GM19023 (cell line): ENCODE measurements at regions not wholly inside any gene's neighbourhood (a gene's known extent, or its start where the extent isn't known, plus 50 kb on each side); places are given as distances from the start of the nearest gene placed in this dataset.
"Not testable (repeated sequence)": the region's sequence is repeated elsewhere in the genome, so short reads cannot be mapped to it uniquely, and the experiment has no call there.

Experiments
- ATAC-seq: cut with Tn5 transposase; IDR thresholded peaks from one replicate; pipeline ENCODE4 v1.9.1; 2021; ENCODE audit warnings: mild to moderate bottlenecking, moderate library complexity; ENCODE audit not compliant: unreplicated experiment

DNA sequence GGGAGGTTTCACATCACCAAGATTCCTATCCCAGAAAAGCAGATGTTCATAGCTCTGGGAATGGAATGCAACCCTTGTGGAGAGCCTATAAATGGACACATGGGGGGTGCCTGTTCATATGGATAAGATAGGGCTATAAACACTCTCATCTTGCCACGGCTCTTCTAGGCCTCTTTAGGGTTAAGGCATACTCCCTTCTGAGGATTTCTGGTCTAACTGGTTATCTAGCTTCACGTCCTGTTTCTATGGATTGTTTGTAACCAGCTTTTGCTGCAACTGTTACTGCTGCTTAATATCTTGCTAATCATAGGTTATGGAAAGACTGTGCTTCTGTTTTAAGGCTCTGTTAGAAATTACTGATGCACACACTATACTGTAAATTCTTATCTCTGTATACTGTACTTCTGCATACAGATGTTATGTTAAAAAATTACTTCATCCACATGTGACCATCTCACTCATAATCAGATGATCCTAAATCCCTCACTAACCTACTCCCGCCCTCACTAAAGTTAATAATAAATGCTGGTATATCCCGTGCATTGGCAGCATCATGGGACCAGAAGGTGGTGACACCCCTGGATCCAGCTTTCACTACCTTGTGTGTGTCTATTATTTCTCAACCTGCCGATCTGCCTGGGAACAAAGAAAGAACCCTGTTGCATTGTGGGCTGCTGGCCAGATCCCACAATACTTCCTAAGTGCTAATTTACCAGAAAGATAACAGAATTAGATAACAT is 68.7 kb downstream of the PRKAB2 start:
- ATAC-seq = not testable (repeated sequence)

DNA sequence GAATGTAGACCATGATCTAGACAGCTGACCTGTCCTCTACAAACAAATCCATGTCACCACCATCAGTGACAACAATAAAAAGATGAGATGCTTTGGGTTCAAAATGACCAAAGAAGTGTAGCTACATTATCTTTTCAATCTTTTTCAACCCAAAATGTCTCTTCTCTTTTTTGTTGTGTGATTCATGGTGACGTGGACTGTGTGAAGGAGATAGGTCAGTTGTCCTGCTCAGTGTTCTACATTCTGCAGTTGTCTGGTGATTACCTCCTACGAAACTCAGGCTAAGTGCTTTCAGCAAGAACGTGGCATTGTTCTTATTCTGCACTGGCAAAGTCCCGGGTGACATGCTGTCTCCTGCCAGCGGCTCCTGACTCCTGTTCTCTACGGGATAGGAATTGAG is 73.1 kb downstream of the PRKAB2 start:
- no peak for ATAC-seq

DNA sequence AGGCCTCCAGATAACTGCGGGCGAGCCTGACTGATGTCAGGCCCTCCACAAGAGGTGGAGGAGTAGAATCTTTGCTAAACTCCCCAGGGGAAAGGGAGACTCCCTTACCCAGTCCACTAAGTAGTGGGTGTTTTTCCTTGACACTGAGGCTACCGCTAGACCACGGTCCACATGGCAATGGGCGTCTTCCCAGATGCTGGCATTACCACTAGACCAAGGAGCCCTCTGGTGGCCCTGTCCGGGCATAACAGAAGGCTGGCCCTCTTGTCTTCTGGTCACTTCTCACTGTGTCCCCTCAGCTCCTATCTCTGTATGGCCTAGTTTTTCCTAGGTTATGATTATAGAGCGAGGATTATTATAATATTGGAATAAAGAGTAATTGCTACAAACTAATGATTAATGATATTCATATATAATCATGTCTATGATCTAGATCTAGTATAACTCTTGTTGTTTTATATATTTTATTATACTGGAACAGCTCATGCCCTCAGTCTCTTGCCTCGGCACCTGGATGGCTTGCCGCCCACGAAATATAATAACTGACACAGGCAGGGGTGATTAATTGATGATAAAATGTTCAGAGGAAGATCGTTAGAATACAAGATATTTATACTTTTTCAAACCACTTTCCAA is 73.8 kb downstream of the PRKAB2 start:
- ATAC-seq = not testable (repeated sequence)

DNA sequence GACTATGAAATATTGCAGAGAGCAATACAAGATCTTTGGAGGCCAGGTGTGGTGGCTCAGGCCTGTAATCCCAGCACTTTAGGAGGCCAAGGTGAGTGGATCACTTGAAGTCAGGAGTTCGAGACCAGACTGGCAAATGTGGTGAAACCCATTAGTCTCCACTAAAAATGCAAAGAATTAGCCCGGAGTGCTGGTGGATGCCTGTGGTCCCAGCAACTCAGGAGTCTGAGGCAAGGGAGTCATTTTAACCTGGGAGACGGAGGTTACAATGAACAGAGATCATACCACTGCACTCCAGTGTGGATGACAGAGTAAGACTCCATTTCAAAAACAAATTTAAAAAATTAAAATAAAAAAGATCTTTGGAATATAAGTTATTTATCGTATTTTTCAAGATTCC is 76.6 kb downstream of the PRKAB2 start:
- ATAC-seq = no peak

DNA sequence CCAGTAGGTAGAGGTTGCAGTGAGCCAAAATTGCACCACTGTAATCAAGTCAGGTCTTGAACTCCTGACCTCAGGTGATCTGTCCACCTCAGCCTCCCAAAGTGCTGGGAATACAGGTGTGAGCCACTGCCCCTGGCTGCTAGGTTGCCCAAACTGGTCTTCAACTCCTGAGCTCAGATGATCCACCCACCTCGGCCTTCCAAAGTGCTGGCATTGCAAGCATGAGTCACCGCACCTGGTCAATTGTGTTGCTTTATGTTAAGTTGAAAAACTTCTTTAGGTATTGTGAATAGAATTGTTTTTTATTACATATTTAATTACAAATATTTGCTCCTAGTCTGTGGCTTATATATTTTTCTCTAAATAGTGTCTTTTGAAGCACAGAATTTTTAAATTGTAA is 80.5 kb downstream of the PRKAB2 start:
- no peak for ATAC-seq

DNA sequence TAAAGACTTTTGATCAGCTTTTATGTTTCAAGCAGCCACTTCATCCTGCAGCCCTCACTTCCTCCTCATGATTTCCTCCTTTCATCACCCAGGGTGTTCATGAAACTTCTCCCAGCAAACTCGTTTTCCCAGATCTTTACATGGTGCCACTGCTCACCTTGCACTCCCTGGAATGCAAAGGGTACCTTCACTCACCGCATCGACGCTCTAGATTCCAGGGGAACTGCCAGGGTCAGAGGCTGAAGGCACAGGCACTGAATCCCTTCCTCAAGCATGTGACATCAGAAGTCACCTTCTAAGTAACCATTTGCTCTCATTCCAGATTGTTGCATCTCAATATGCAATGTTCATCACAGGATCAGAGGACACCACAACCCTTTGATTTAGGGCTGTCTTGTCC is 82.8 kb downstream of the PRKAB2 start:
- no peak for ATAC-seq

DNA sequence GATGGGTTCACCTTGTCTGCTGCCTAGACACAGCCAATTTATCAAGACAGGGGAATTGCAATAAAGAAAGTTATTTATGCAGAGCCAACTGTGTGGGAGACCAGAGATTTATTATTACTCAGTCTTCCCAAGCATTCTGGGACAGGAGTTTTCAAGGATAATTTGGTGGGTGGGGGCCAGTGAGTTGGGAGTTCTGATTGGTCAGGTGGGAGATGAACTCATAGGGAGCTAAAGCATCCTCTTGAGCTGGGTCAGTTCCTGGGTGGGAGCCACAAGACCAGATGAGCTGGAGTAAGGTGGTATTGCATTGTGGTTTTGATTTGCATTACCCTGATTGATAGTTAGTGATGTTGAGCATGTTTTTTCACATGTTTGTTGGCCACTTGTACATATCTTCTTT is 86.1 kb downstream of the PRKAB2 start:
- no peak for ATAC-seq

DNA sequence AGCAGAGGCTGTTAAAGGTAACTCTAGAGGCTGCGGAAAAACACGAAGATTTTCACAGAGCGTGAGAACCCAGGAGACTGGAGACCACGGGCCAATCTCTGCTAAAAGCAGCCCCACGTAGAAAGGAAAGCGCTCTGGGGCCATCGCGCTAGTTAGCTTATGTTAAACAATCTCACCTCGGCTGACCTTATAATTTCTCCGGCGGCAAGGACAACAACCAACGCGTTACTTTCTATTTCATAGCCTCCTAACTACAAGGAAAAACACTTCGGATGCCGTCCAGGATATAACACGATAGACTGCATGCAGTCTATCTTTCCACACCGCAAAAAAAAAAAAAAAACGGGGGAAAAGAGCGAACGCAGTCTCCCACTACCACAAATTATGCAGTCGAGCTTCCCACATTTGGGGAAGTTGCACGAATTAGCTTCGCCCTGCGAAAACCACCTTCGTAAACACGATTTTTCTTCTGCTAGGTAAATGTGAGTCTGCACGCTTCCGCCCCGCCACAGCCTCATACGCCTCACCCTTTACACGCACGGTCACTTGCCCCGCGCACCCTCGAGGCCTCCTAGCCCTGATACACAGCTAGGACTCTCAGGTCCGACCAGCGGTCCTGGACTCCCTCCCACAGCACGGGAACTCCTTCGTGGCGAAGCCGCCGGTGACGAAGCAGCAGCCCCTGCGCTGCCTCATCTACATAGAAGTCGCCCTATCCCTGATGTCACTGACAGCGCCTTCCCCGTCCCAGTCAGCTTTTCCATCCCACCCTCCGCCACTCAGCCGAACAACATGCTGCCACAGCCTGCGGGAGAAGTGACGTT is 87.8 kb downstream of the PRKAB2 start:
- peak; percentile 71 for ATAC-seq

DNA sequence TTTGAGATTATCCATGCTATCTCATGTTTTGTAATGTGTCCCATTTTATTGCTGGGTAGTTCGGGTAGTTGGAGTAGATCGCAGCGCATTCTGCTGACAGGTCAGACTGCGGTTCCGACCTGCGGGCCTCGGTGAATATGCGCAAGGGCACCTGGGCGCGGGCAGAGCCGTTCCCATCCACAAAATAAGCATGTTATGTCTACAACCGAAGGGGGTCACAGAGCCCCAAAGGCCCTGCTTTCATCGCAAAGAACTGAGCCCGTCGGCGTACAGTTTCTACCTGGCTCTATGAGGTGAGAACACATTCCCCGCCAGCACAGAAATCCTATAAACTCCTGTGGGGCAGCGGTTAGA is 88.4 kb downstream of the PRKAB2 start:
- ATAC-seq = peak; percentile 6

DNA sequence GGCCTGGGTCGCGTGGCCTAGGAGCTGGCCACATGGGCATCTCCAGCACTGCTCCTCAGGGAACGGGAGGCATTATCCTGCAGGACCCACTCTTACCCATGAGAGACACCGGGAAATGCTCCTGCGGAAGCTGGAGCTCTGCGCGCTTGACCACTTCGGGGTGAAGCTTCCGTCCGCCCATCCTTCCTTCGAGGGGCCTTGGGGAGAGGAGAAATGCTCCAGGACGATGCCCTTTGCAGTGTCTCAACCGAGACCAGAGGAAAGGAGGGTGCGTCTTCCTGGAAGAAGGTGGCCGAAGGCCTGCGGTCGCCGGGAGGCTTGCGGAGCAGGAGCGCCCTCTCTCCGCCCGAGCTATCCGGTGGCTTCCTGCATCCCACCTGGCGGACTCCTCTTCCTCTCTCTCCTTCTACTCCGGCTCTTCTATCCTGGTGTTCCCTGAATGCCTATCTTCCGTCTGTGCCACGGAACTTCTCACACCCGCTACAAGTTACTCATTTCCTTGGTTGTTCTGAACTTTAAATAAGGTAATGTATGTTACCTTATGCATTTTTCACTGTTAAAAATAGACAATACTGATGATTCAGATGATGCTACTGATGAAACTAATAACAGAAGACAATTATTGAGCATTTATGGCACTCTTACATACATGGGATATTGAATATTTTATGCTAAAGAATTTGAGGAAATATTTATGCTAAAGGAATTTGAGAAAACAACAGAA is 91.4 kb downstream of the PRKAB2 start:
- ATAC-seq = no peak

DNA sequence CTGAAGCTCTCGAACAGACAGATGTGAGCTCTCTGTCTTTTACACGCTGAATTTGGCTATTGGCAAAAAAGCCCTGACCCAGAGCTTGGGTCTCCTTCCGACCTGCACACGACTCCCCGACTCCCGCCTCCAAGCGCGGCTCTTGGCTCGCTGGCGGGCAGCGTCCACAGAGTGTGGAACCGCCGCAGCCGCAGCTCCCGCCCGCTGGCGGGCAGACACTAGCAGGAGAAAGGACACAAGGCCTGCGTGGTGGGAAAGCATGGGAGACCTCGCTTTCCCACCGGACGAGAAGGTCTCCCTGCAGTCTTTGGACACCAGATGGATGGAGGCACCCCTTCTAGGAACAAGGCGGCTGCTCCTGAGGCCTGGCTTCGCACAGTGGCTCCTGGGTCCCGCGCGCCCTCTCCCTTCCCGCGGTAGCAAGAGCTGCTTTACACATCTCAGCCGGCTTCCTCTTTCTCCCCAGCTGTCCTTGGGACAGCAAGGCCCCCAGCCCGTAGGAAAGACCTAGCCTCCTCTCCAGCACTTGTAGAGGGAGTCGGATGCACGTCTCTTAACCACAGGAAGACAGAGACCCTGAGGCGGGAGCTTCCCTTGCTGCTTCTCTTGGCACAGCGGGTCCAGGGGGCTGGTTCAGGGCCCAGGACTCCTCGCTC is 92.1 kb downstream of the PRKAB2 start:
- no peak for ATAC-seq

DNA sequence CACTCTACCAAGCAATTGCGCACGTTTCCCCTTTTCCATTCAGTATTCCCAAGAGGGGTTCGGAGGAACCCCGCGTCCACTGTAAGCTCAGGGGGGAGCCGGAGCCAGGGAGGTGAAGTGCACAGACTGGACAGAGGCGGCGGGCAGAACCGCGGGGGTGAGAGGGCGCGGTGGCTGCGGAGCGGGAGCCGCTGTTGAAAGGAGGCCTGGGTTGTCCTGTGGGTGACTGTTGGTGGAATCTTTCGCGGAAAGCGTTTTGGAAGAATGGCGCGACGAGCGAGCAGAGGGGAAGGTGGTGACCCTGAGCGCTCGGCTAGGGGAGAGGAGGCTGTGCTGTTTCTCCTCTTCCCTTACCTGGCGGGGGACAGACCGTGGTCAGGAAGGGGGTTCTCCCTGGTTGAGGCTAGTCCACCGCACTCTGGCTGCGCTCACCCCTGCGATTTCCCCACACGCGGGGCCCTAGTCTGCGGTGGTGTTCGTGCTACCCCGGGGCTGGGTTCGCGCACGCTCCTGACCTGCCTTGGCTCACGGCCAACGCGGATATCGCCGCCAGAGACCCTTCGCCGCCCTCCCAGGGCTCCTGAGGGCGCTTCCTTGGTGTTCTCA is 92.8 kb downstream of the PRKAB2 start:
- no peak for ATAC-seq

DNA sequence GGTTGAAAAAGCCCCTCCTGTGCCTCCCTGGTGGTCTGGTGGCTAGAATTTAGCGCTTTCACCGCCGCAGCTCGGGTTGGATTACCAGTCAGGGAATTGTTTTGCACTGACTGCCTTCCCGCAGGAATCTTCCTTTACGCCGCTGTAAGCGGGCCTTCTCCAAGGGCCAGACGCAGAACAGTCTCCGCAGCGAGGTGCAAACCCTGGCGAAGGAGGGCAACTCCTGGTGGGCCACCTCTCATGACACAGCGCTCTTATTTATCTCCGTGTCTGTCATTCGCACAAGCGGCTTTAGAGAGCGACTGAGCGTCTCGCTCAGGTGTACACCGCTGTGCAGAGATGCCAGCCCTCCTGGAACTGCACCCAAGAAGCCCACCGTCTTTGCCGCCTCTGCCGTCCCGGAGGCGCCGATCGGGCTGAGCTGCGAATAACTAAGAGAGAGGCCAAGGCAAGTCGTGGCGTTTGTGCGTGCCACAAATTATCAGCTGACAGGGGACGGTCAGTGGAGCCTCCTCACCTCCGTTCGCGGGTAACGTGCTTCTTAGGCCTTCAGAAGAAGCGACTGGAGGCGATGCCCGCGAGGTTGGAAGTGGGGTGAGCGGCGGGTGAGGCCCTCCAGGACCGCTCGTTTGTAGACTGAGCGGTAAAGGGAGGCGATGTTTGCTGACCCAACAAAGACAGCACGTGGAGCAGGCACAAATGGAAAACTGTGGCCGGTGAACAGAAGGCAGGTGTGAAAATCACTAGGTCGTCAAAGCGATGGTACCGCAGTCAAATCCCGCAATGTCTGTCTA is 93.5 kb downstream of the PRKAB2 start:
- no peak for ATAC-seq

DNA sequence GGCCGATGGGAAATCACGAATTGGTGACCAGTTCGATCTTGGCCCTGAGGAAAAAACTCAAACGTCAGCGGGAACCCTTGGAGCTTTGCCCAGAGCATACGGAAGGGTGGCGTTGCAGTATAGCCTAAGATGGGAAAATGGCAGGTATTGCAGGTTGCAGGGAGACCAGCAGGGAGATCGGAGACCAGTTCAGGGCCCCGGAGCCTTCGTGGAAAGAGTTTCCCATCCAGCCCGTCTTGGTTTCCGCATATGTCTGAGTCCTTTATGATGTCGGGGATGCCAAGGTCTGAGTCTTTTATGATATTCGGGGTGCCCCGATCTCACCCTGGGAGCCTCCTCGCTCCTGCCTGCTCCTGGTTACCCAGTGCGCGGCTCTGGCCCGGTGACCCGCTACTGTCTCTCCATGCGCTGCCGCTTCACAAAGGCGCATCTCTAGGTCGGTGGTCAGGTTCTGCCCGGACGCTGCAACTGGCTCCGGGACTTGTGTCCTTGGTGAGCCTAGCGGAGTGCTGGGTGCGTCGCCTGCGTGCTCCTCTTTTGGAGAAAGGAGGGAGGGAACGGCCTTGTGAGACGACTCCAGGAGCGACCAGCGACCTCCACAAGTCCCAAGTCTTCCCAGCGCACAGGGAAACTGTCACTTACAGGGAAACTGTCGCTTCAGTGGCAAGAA is 94.2 kb downstream of the PRKAB2 start:
- ATAC-seq = no peak

DNA sequence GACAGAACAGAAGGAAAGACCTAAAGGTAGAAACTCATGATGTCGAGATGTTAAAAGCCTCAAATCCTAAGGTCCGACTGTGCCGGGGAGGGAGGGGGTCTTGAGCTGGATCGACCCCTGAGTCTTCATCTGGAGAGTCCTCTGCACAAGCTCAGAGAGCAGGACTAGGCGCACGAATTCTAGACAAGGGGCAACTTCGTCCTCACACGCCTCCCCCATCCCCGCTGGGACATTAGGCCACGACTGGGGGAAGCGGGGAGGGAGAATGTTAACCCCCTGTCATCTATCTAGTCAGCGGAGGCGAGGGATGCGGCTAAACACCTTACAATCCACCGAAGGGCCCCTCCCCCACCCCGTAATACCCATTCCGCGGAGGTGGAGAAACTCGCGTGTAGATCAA is 94.7 kb downstream of the PRKAB2 start:
- no peak for ATAC-seq

DNA sequence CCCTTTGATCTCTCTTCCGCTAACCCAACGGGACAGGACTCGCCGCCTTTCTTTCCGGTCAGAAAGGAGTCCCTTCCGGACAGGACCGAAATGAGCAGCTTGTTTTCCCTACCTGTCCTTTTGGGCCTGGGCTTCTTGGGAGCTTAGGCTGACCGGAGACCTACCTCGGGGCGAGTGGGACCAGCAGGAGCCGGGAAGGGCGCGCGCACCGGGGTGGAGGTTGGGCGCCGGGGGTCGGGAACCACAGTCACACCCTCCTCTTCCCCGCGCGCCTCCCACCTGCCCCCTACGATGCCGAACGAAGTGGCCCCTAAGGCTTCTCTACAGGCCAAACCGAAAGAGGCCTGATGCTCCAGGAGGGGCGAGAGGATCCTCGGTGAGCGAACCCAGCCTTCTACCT is 95.2 kb downstream of the PRKAB2 start:
- ATAC-seq = no peak

DNA sequence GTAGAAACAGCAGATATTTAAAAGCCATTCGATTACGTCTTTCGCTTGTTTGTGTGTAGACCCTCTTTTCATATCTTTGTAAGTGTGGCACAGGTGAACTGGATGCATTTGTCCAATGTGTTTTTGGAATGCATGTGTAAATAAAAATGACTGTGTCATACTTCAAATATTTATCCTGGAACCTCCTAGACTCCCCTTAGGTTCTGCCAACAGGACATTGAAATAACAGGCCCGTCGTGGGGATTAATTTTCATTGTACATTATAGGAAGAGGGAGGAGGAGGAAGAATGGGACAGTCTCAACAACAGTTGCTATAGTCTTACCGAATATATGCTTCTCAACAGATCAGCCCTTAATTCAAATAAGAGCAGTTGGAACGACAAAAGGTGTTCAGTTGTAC is 95.8 kb downstream of the PRKAB2 start:
- ATAC-seq = no peak

DNA sequence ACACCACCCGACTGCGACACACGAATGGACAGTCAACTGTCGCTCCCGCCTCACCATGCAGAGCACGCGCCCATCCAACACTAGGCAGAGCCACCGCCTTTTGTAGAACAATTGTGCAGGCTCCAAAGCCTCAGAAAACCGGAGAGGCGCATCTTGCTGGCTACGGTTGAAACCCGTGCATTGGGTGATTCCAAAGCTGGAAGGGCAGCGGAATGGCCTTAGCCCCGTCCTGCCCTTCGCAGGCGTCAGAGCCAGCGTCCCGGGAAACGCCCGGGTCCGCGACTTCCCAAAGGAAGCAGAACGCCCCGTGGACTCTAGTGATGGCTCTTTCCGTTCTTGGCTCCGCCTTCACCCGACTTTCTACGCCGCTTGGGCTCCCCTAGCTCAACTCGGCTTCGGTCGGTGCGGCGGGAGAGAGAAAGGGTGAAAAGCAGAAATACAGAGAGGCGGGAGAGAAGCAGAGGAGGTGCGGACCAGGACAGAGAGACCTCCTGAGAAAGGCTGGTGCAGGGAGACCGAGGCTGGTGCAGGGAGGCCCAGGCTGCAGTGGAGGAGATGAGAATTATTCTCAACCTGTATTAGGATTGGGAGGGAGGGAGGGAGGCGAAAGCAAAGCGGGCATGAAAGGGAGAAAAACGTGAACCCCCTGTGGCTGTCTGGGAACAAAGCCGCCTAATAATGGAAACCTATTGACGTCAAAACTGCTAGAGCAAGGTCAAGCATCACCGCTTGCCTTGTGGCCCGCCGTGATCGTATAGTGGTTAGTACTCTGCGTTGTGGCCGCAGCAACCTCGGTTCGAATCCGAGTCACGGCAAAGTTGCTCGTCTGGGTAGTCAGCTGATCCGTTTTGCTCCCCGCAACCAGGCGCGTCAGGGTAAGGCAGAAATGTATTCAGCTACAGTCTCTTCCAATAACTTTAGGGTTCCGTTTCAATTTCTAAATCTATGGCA is 99.5 kb downstream of the PRKAB2 start:
- ATAC-seq = no peak
